GM18873 (cell line): ENCODE measurements at regions not wholly inside any gene's neighbourhood (a gene's known extent, or its start where the extent isn't known, plus 50 kb on each side); places are given as distances from the start of the nearest gene placed in this dataset.

Experiments
- ATAC-seq: cut with Tn5 transposase; IDR thresholded peaks from one replicate; pipeline ENCODE4 v1.9.1; 2021; ENCODE audit warnings: mild to moderate bottlenecking, moderate library complexity, moderate number of reproducible peaks; ENCODE audit not compliant: unreplicated experiment, low FRiP score

DNA sequence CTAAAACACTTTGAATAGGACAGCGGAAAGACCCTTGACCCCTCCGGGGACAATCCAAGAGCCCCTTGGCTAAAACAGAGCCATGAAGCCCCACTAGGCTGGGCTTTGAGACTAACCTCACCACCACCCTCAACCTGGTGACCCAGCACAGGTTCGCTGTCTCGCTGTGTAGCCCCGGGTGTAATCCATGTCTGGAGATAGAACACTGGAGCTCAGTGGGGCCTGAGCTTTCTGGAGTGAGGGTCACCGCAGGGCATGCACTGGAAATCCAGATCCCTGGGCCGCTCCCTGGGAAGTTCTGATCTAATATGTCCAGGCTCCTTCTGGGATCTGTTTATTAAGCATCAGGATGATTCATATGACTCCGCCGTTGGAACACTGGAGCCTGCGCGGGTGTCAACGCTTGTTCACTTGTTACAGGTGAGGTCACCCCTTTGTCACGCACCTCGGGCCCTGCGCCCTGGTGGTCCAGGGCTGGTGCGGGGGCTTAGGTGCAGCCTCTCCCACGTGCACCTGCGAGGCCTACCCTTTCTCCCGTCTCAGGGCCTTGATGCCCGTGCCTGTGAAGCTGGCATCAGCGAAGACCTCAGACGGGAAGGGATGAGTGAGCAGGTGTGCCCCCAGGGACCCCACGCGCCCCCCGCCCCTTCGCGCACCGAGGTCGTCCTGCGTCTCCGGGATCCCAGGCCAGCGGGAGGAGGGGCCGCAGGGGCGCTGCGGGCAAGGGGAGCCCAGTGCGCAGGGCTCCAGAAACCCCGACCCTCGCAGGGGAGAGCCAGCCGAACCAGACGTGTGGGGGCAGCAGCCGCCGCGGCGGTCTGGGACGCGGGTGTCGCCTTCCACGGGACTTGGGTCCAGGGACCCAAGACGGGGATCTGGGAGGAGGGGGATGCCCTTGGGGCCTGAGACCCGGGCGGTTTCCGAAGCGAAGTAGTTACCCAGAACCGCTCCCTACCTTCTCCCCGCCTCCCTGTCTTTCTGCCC is 224.1 kb upstream of the FOXF1 start:
- ATAC-seq, result no peak

DNA sequence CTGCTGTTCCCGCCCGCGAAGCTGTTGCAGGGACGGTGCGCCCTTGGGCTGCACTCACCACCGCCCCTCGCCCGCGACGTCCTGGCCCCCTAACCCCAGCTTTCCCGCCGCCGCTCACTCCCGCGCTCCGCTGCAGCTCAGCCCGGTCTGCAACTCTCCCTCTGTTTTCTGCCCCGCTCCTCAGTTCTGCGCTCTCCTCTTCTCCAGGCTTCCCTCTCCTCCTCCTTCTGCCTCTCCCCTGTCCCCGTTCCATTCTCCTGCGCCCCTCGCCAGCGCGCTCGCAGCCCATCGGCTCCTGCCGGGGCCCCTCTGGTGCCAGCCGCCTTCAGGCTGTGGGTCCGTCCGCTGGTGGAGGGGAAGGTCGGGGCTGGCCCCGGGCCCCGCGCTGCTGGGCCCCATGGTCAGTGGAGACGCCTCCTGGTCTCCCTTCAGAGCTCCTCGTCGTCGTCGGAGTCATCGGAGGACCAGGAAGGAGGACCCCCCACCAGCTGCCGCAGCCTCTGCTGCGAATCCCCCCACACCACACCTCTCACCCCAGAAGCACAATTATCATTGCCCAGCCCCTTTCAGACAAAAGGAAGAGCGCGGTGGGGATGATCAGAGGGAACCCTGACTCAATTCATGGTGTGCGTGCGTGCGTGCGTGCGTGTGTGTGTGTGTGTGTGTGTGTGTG is 223.2 kb upstream of the FOXF1 start:
- no peak for ATAC-seq

DNA sequence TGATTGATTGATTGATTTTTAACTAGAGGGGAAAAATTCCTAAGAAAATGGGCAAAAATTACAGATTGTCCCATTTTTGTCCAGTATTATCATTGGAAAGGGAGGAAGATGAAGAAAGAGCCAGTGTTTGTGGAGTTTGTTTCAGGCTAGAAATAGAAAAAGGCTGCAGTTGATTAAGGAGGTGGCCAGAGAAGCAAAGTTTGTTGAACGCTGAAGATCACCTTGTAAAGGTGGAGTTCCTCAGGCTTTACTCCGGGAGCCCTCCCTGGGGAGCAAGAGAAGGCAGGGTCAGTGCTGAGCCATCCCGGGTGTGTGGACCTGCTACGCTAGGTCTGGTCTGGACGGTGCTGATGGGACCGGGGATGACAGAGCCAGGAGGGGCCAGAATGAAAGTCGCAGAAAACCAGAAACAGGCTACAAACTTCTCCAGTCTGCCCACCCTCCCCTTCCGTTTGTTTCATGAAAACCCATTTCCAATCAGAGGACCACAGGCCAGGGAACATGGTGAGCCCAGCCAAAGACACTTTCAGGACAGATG is 222.6 kb upstream of the FOXF1 start:
- ATAC-seq, result no peak

DNA sequence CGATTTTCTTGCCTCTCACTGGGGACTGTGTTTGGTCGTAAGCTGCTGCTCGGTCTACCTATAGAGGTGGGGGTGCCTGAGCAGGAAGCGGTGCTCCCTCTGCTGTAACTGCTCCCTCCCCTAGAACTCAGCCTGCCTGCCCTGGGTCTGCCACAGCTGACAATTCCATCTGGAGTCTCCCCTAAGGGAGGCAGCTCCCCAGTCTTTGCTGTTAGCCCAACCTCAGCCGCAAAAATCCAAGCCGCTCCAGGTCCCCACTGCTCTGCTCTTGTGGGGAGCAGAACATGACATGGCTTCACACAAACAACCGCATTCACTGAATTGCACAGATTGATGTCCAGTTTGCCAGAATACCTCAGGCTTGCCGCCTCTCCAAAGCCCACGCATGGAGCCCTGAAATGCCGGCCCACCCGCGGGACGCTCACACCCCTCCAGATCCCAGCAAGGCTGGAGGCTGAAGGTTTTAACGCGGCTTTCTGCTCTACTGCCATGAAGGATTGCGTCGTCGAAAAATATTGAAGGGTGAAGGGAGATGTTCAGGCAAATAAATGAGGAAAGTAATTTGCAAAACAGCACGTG is 221.5 kb upstream of the FOXF1 start:
- ATAC-seq, result no peak

DNA sequence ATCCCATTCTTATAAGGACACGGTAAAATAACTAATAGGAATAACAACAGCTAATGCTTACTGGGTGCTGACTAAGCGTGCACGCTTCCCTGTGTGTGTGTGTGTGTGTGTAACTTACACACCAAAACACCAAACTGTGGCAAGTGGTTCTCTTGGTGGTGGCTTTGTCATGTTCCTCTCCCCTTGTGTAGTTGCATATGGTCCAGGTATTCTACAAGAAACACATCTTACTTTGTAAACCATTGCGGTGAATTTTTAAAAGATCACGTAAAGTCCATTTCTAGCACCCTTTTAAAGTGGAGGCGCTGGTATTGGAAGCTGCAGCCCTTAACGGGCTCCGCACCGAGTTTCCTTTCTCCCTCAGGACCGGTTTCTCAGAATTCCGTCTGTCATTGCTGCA is 221.0 kb upstream of the FOXF1 start:
- no peak for ATAC-seq

DNA sequence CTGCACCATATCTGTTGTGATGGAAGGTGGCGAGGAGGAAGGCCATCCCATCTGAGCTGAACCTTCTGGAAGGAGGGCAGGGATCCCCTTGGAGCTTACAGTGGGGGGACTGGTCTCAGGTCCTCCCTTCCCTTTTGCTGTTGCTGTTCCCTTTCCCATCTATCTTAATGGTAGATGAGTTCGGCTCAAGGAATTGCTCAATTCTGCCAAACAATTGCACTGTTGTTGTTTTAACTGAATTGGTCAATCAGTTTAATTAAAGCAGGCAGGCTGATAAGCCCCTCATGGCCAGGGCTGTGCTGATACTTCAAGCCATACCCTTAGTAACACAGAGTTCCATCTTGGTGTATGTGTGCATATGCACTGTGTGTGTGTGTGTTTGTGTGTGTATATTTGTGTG is 220.4 kb upstream of the FOXF1 start:
- no peak for ATAC-seq

DNA sequence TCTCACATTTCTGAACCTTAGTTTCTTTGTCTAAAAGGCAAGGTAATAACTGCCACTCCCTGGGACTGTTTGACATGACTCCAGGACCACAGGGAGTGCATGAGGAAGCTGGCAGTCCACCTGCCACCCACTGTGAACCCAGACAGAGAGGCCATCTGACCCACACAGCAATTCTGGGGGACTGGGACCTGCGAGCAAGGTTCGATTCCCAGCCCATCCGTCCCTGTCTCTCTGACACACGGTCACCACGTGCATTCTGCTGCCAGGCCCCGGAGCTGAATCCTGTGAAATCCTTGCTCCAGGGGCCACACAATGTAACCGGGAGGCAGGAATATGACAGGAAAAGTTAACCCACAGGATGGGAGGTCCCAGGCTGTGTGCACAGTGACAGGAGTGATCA is 218.8 kb upstream of the FOXF1 start:
- ATAC-seq, result no peak

DNA sequence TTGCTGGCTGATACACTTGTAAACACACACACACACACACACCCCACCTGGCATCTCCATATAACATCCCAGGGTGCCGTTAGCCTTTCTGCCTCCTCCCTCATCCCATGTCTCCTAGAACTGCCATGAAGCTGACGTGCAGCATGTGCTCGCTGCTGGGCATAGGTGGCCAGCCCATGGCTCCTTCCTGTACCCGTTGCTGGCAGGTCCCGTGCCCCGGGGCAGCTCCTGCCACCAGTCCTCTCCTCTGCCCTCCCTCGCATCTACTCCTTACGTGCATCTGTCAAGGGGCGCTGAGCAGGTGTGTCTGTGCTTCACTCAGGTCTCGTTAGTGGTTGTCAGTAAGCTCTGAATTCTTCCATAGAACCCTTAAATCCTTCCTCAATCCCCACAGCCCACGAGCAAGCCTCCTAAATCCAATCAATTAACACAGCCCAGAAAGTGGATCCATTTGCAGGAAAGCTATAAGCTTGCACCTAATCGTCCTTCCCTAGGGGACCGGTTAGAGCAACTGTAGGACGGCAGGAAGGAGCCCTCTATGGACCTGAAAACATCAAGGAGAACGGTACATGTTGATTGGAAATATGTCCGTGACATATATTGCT is 218.1 kb upstream of the FOXF1 start:
- no peak for ATAC-seq

DNA sequence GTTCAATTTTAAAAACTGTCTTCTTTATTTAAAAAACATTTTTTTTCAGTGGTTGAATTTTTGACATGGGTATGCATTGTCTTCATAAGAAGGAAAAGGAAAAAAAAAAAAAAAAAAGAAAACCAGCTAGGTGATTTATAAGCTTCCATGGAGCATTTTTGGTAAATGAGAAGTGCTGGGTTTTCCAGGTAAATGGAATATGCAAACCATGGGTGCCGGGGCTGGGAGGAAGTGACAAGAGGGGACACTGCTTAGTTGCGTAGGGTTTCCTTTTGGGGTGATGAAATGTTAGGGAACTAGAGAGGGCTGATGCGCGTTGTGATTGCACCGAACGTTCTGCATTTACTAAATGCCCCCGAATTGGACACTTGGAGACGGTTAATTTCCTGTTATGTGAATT is 217.4 kb upstream of the FOXF1 start:
- ATAC-seq, result no peak

DNA sequence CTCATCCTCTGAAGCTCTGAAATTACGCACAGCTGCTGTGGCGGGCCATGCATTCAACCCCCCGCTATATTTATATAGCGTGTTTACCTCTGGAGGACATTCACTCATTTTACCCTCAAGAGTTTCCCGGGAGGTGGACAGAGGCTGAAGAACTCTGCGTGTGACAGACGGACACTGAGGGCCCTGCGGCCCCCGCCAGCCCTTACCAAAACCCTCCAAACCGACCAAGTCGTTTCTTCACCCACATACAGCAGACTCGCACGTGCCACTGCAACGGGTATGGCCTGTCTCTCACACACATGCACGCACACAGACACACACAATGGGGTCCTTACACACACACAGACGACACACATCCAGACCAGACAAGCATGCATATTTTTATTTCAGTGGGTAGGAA is 216.4 kb upstream of the FOXF1 start:
- no peak for ATAC-seq

DNA sequence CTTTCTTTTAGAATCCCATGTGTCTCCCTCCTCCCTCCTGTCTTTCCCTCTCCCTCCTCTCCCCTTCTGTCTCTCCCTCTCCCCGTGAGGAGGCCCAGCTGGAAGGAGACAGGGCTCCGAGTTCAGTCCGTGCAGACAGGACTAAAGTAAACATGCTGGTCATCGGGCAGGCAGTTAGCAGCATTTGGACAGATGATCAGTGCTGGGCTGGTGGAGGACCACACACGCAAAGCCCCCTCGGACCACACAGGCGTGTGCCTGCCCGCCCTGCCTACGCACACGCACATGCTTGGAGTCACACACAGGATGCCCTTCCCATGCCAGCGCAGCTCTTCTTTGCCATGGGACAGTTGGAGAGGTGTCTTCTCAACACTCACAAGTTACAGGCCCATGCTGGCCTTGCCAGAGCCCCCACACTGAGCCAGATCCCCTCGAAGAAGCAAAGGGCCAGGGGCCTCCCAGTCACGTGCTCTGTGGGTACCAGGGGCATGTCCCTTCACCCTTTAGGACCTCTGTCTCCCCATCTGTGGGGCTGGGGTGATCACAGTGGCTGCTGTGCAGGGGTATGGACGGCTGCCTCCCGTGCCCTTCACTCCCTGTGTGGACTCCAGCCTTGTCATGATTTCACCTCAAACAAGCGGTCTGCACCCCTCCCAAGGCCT is 215.7 kb upstream of the FOXF1 start:
- no peak for ATAC-seq

DNA sequence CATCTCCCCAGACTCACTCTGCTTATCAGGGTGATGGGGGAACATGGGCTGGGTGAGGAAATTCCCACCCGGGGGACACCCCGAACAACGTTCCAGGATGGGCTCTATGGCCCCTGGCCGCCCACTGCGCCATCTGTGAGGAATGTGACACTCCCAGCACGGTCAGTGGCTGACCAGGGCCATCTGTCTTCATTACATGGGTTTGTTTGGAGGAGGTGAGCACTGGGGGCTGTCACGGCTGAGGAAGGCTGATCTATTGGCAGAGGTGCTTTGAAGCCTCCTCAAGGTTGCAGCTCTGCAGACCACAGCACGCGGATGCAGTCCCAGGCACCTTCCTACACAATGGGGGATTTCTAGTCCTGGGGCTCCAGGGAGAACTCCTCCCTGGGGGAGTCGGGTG is 214.1 kb upstream of the FOXF1 start:
- no peak for ATAC-seq

DNA sequence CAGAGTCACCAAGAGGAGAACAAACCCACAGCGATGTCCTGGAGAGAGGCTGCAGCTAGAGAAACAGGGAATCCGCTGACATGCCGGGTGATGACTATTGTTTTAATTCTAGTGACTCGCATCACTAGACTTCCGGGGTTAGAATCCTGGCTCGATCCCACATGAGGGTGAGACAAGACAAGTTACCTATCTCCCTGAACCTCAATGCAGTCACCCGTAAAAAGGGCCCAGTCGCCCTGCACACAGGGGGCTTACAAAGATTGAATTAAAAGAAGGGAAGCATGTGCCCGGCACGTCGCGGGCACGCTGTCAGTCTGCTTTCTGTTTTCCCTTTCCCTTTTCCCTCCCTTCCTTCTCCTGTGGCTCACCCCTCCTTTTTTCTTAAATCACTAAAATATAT is 212.9 kb upstream of the FOXF1 start:
- no peak for ATAC-seq

DNA sequence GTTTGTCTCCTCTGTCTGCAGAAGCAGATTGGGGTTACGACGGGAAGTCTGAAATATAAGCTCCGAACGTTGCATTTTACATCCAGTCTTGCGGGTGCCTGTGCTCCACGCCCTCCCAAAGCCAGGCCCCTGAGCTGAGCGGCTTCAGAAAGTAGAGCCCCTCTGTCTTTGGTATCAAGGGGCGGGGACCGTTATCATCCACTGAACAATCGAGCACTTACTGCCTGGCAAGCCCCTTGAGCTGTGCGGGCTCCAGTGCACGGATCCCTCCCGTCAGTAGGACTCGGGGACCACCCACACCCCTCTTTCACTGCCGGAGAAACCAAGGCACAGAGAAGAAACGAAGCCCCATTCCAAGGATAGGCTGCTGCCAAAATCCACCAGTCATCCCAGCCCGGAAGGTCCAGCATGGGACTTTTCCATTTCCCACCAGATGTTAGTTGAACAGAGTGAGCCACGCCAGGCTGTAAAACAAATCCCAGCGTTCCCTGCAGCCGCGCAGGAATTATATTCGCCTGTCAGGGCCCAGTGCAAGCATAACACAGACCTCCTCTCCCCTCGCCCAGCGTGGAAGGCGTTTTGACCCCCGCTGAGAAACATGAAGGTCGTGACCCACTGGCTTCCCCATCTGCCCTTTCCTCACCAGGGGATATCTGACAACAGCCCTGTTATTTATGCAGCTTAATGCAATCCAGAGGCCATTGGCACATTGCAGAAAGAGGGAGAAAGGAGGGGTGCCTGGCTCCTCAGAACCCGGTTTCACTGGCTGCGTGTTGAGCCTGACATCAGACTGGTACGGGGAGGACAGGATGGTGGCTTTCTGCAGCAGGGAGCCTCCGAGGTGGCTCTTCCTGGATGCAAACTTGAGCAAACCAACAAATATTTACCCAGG is 212.2 kb upstream of the FOXF1 start:
- no peak for ATAC-seq

DNA sequence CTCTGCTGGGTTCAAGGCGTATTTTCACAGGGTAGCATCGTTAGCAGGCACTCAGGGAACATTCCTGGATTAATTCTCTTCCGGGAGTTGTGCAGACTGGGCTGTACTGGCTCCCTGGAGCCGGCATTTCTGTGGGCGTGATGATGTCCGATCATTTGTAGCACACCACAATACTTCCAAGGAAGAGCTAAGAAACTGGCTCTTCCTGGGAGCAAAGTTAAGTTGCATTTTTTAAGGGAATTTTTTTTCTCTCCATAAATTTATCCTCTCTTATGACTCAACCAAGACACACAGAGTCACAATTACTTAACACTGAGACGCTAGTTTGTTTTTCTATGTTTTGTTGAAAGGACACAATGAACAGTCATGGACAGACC is 211.6 kb upstream of the FOXF1 start:
- no peak for ATAC-seq

DNA sequence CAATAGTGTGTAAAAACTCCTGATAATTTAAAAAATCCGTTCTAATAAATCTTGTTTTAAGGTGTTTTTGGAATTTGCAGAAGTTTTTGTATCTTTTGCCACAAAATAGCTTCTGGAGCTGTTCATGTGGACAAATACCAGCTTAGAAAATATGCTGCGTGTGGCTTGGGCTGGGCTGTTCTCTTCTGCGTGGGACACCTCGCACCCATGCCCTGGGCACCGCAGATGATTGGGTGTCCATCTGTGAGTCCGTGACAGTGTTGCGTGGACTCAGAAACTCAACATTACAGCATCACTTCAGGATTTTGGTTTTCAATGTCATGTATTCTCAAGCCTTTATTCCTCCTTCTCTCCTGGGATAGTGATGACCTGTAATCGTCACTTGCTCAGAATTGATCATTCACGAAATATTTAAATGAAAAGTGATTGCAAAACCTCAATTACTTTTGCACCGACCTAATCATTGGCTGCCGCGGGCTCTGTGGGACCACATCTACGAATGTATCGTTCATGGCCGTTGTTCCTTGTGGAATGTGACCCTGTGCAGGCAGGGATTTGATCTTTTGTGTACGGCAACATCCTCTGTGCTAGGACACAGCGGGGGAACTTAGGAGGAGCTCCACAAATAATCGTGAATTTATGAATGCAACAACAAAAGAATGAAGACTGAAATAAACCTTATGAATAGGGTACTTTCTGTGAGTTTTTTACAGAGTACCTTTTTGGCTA is 210.3 kb upstream of the FOXF1 start:
- ATAC-seq, result no peak

DNA sequence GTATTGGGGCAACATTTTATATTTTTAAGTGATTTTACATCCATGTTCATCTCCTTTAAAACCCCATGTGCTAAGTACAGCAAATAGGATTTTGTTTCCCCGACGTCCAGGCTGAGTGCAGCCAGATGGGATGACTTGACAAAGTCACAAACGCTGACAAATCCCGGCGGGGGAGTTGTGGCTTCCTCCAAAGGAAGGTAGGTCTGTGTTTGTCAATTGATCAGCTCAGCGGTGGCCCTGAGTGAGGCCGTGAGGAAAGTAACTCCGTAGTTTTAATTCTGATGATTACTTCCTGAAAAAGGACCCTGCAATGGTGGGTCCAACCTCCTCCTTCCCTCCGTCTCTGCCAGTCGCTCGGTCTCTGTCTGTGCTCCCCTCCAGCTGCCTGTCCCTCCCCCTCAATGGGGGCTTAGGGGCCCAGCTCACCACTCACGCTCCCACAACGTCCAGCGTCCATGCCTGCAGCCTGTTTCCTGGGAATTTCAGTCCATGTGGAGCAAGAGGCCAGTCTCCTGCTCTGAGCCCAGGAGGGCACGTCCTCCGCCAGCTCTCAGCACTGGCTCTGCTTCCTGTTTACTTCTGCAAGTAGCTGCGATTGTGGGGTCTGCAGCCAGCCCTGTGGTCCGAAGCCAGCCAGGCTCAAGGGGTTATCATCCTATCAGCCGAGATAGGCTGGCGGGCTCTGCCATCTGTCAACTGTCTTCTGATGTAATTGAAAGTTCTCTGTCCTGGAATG is 209.4 kb upstream of the FOXF1 start:
- ATAC-seq, result no peak
